Skin of body (tissue), 1 donor: ENCODE measurements at regions not wholly inside any gene's neighbourhood (a gene's known extent, or its start where the extent isn't known, plus 50 kb on each side); places are given as distances from the start of the nearest gene placed in this dataset.

Source experiments
- DNase-seq: peaks from one replicate; lab custom pipeline; 2025; lab: John Stamatoyannopoulos, UW

- no peak for DNase-seq
These were observed 446.7 kb downstream of the BCKDHB start for GRCh38 chr6:80553071-80553740.

- DNase-seq, result no peak
These were observed 444.3 kb downstream of the BCKDHB start for GRCh38 chr6:80550748-80551147.

- no peak for DNase-seq
These were observed 443.8 kb downstream of the BCKDHB start for GRCh38 chr6:80550281-80550680.

GRCh38 chr6:80548532-80548931 is 442.1 kb downstream of the BCKDHB start:
- peak; percentile 90 for DNase-seq

- peak; percentile 26 for DNase-seq
These were observed 441.4 kb downstream of the BCKDHB start for GRCh38 chr6:80547827-80548226.

GRCh38 chr6:80544976-80545722 is 438.7 kb downstream of the BCKDHB start:
- DNase-seq, result no peak

- DNase-seq, result no peak
These were observed 438.1 kb downstream of the BCKDHB start for GRCh38 chr6:80544555-80544954.

GRCh38 chr6:80543598-80544222 is 437.2 kb downstream of the BCKDHB start:
- DNase-seq, result no peak

GRCh38 chr6:80543151-80543550 is 436.7 kb downstream of the BCKDHB start:
- no peak for DNase-seq

GRCh38 chr6:80541886-80542285 is 435.4 kb downstream of the BCKDHB start:
- DNase-seq, result no peak

- no peak for DNase-seq
These were observed 434.7 kb downstream of the BCKDHB start for GRCh38 chr6:80541181-80541580.

GRCh38 chr6:80540700-80541099 is 434.2 kb downstream of the BCKDHB start:
- DNase-seq, result no peak

- no peak for DNase-seq
These were observed 430.9 kb downstream of the BCKDHB start for GRCh38 chr6:80537118-80537972.

GRCh38 chr6:80535914-80536565 is 429.6 kb downstream of the BCKDHB start:
- DNase-seq, result no peak

GRCh38 chr6:80531681-80532619 is 425.5 kb downstream of the BCKDHB start:
- DNase-seq, result no peak

- DNase-seq, result no peak
These were observed 423.6 kb downstream of the BCKDHB start for GRCh38 chr6:80530103-80530502.

- no peak for DNase-seq
These were observed 421.6 kb downstream of the BCKDHB start for GRCh38 chr6:80528115-80528514.

GRCh38 chr6:80527552-80528052 is 421.1 kb downstream of the BCKDHB start:
- DNase-seq, result no peak

GRCh38 chr6:80523531-80523997 is 417.1 kb downstream of the BCKDHB start:
- no peak for DNase-seq

GRCh38 chr6:80523010-80523409 is 416.5 kb downstream of the BCKDHB start:
- DNase-seq, result peak; percentile 36
